HepG2 (cell line): ENCODE measurements at regions not wholly inside any gene's neighbourhood (a gene's known extent, or its start where the extent isn't known, plus 50 kb on each side); places are given as distances from the start of the nearest gene placed in this dataset.

Experiments used
- AFF4 ChIP-seq: sonication (generic); formaldehyde crosslinking; IDR thresholded peaks from 2 replicates; pipeline ENCODE4 v1.4.0; 2020; ENCODE audit warnings: missing genetic modification reagents
- ATM ChIP-seq: fragments of 450-650 bp; IDR thresholded peaks from 2 replicates; pipeline ENCODE4 v1.7.1; 2017; ENCODE audit warnings: mild to moderate bottlenecking, borderline replicate concordance
- DZIP1 ChIP-seq: sonication (generic); formaldehyde crosslinking; IDR thresholded peaks from 2 replicates; pipeline ENCODE4 v1.5.0; 2020; ENCODE audit warnings: mild to moderate bottlenecking, missing genetic modification reagents
- ETV5 ChIP-seq: IDR thresholded peaks from 2 replicates; pipeline ENCODE4 v1.6.1; 2018; ENCODE audit warnings: missing biosample characterization, missing genetic modification reagents, inconsistent platforms, borderline replicate concordance
- PRMT3 ChIP-seq: sonication (generic); formaldehyde crosslinking; IDR thresholded peaks from 2 replicates; pipeline ENCODE4 v1.8.1; 2022; ENCODE audit warnings: low read depth, mild to moderate bottlenecking, moderate library complexity, missing genetic modification reagents, borderline replicate concordance
- SOX6 ChIP-seq, 2 experiments: fragments of 450-650 bp in 1 of 2; sonication (generic) in 1 of 2; formaldehyde crosslinking in 1 of 2; IDR thresholded peaks; 2 replicates each; pipeline versions ENCODE4 v1.4.0 to v1.6.1; 2017 to 2020; ENCODE audit warnings: antibody characterized with exemption in 1 of 2, mild to moderate bottlenecking in 1 of 2, missing genetic modification reagents in 1 of 2
- ZNF407 ChIP-seq: sonication (generic); formaldehyde crosslinking; IDR thresholded peaks from one replicate; pipeline ENCODE4 v1.5.1; 2020; ENCODE audit warnings: mild to moderate bottlenecking, missing genetic modification reagents; ENCODE audit errors: not compliant biosample characterization
- ZNF558 ChIP-seq: sonication (generic); formaldehyde crosslinking; IDR thresholded peaks from 2 replicates; pipeline ENCODE4 v1.9.0; 2022; ENCODE audit warnings: mild to moderate bottlenecking, missing genetic modification reagents, borderline replicate concordance
- ZNF879 ChIP-seq: sonication (generic); formaldehyde crosslinking; IDR thresholded peaks from 2 replicates; pipeline ENCODE4 v1.8.1; 2023; ENCODE audit warnings: missing genetic modification reagents
- TF ChIP-seq, protein P1 (sequence below): sonication (generic); formaldehyde crosslinking; IDR thresholded peaks from 2 replicates; pipeline ENCODE4 v1.4.0; 2020; ENCODE audit warnings: missing genetic modification reagents

GRCh38 chr3:13223574-13224237 lies 150.5 kb upstream of the IQSEC1 start (continued):
- TF ChIP-seq AFF4 (CRISPR knock-in tag) (no peak), ZNF879 (no peak), ATM (no peak), DZIP1 (no peak), SOX6 (IDR thresholded peaks at IDR 0.05) (no peak), SOX6 (CRISPR knock-in tag; IDR thresholded peaks at IDR 0.05) (peak; percentile 73), PRMT3 (no peak), ZNF558 (no peak), ETV5 (CRISPR knock-in tag) (0 out of 2 replicates have a peak, but pooled peaks have one; percentile 20), ZNF407 (CRISPR knock-in tag) (no peak)
- TF ChIP-seq, protein P1, sequence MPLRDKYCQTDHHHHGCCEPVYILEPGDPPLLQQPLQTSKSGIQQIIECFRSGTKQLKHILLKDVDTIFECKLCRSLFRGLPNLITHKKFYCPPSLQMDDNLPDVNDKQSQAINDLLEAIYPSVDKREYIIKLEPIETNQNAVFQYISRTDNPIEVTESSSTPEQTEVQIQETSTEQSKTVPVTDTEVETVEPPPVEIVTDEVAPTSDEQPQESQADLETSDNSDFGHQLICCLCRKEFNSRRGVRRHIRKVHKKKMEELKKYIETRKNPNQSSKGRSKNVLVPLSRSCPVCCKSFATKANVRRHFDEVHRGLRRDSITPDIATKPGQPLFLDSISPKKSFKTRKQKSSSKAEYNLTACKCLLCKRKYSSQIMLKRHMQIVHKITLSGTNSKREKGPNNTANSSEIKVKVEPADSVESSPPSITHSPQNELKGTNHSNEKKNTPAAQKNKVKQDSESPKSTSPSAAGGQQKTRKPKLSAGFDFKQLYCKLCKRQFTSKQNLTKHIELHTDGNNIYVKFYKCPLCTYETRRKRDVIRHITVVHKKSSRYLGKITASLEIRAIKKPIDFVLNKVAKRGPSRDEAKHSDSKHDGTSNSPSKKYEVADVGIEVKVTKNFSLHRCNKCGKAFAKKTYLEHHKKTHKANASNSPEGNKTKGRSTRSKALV: no peak
